SK-N-SH treated with all-trans-retinoic acid at 6 μM for 48 hours (cell line): ENCODE measurements at regions not wholly inside any gene's neighbourhood (a gene's known extent, or its start where the extent isn't known, plus 50 kb on each side); places are given as distances from the start of the nearest gene placed in this dataset.

Source experiments
- CREB5 ChIP-seq: fragments of 250-450 bp; sonication (Bioruptor Pico); IDR thresholded peaks from 2 replicates; pipeline ENCODE4 v1.5.1; 2020; ENCODE audit warnings: low read depth, mild to moderate bottlenecking, moderate library complexity
- ESRRG ChIP-seq: fragments of 250-450 bp; sonication (Bioruptor Pico); IDR thresholded peaks from 2 replicates; pipeline ENCODE4 v1.6.1; 2021; ENCODE audit warnings: mild to moderate bottlenecking
- SNAI2 ChIP-seq: fragments of 250-450 bp; sonication (Bioruptor Pico); IDR thresholded peaks from 2 replicates; pipeline ENCODE4 v1.5.0; 2020; ENCODE audit warnings: mild to moderate bottlenecking, moderate library complexity
- ZFP30 ChIP-seq: fragments of 450-650 bp; formaldehyde crosslinking; IDR thresholded peaks from 2 replicates; pipeline ENCODE4 v1.5.0; 2022; ENCODE audit warnings: mild to moderate bottlenecking, moderate library complexity

DNA sequence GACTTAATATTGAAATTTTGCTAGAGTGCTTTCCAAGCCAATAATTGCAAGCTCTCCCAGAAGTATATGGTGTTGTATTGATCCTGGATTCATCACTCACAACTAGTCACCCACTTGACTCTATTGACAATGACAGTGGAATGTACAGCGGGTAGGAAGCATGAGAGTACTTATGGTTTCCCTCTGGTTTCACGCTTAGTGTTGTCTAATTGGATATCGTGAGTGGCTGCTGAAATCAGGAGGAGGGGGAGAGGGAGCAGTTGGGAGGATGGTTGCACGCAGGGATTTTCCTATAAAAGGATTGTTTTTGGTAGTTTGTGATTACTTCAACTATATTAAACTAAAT is 1819.5 kb upstream of the TENM3 start:
- TF ChIP-seq ESRRG (CRISPR knock-in tag), result no peak
- no peak for TF ChIP-seq SNAI2 (CRISPR knock-in tag)
- TF ChIP-seq ZFP30 (CRISPR knock-in tag), result no peak
- no peak for TF ChIP-seq CREB5 (CRISPR knock-in tag)
